Astrocyte (in vitro differentiated cells and primary cell): ENCODE measurements at regions not wholly inside any gene's neighbourhood (a gene's known extent, or its start where the extent isn't known, plus 50 kb on each side); places are given as distances from the start of the nearest gene placed in this dataset.

Experiments
- EZH2 ChIP-seq: IDR thresholded peaks from 2 replicates; pipeline ENCODE4 v1.6.1; 2012; ENCODE audit warnings: mild to moderate bottlenecking, low read length, inconsistent platforms; ENCODE audit not compliant: insufficient read depth
- TF ChIP-seq, protein P1 (sequence below): IDR thresholded peaks from 2 replicates; pipeline ENCODE4 v1.5.1; 2011; ENCODE audit warnings: low read depth, mild to moderate bottlenecking, inconsistent platforms, low read length, moderate library complexity; ENCODE audit not compliant: insufficient read depth

DNA sequence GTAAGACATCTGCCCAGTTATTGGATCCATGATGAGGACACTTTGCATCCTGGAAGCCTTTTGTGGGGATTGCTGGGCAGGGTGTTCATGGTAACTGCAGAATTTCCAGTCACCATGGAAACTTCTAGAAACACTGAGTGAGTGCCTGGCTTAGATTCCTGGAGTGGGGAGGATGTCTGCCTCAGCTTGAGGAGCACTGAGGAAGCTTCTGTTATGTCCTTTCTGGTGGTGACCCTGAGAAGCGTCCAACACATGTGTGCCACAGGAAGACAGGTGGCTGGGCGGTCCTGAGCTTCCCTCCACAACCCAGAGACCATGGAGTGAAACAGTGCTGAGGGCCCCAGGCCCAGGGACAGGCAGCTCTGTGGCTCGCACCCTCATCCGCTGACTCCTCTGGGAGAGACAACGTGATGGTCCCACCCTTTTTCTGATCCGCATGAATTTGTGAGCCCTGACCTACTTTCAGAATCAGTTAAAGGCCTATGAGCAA lies 191.8 kb upstream of the CXCL12 start:
- TF ChIP-seq, protein P1, sequence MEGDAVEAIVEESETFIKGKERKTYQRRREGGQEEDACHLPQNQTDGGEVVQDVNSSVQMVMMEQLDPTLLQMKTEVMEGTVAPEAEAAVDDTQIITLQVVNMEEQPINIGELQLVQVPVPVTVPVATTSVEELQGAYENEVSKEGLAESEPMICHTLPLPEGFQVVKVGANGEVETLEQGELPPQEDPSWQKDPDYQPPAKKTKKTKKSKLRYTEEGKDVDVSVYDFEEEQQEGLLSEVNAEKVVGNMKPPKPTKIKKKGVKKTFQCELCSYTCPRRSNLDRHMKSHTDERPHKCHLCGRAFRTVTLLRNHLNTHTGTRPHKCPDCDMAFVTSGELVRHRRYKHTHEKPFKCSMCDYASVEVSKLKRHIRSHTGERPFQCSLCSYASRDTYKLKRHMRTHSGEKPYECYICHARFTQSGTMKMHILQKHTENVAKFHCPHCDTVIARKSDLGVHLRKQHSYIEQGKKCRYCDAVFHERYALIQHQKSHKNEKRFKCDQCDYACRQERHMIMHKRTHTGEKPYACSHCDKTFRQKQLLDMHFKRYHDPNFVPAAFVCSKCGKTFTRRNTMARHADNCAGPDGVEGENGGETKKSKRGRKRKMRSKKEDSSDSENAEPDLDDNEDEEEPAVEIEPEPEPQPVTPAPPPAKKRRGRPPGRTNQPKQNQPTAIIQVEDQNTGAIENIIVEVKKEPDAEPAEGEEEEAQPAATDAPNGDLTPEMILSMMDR: no peak
- no peak for TF ChIP-seq EZH2
